Activated CD8-positive, alpha-beta T cell treated with anti-CD3 and anti-CD28 coated beads for 36 hours (primary cell): ENCODE measurements at regions not wholly inside any gene's neighbourhood (a gene's known extent, or its start where the extent isn't known, plus 50 kb on each side); places are given as distances from the start of the nearest gene placed in this dataset.

Experiments
- ATAC-seq: fragments of 200-7000 bp; cut with Tn5 transposase; one replicate; pipeline ENCODE4 v1.10.0; 2021; ENCODE audit warnings: mild to moderate bottlenecking, moderate library complexity
- CTCF ChIA-PET: fragments of 350-600 bp; sonication (Branson Sonifier 250); formaldehyde crosslinking; loops from one replicate; lab custom pipeline; 2021; ENCODE audit warnings: antibody characterized with exemption; lab: Charles Lee
- POLR2A ChIA-PET: fragments of 350-600 bp; sonication (Branson Sonifier 250); formaldehyde crosslinking; loops from one replicate; lab custom pipeline; 2021; ENCODE audit warnings: antibody characterized with exemption; lab: Charles Lee
- DNase-seq: peaks from one replicate; pipeline ENCODE4 v3.0.0-alpha.2; 2020
- H3K27ac Mint-ChIP-seq: one replicate; pipeline ENCODE4 v1.8.0; 2021; ENCODE audit warnings: mild to moderate bottlenecking, mixed read lengths
- H3K27me3 Mint-ChIP-seq: one replicate; pipeline ENCODE4 v1.8.0; 2021; ENCODE audit warnings: mixed read lengths
- H3K36me3 Mint-ChIP-seq: one replicate; pipeline ENCODE4 v1.8.0; 2021; ENCODE audit warnings: low read depth, mixed read lengths
- H3K4me1 Mint-ChIP-seq: one replicate; pipeline ENCODE4 v1.8.0; 2021; ENCODE audit warnings: low read depth, mixed read lengths
- H3K4me3 Mint-ChIP-seq: one replicate; pipeline ENCODE4 v1.8.0; 2021; ENCODE audit warnings: mild to moderate bottlenecking, moderate library complexity, mixed read lengths
- H3K9me3 Mint-ChIP-seq: one replicate; pipeline ENCODE4 v1.8.0; 2021; ENCODE audit warnings: mixed read lengths
- CTCF ChIP-seq: fragments of 200-600 bp; IDR thresholded peaks from one replicate; pipeline ENCODE4 v1.8.0; 2022; ENCODE audit warnings: antibody characterized with exemption, mild to moderate bottlenecking
- intact Hi-C: fragments of 100-400 bp; cut with micrococcal nuclease; formaldehyde crosslinking; loops from one replicate; pipeline ENCODE4 v1.10.0; 2022

- ChIA-PET CTCF (interaction anchor here (0.7 kb wide), 1 partner anchor 20 kb away, joined by 3 read pairs; no protein-coding TSS in a partner anchor), POLR2A (no interaction called here)
- no peak overlapping the region for H3K4me3 Mint-ChIP-seq
- H3K36me3 Mint-ChIP-seq, result no peaks in the 10 kb centered on the region
- no peaks in the 10 kb centered on the region for H3K4me1 Mint-ChIP-seq
- TF ChIP-seq CTCF, result no peak
- DNase-seq, result no peak
- H3K9me3 Mint-ChIP-seq, result no peaks in the 10 kb centered on the region
- no peak for ATAC-seq
- H3K27ac Mint-ChIP-seq, result no peak overlapping the region
- no peaks in the 10 kb centered on the region for H3K27me3 Mint-ChIP-seq
- intact Hi-C loops, result no loop called here
Measured at GRCh38 chr3:174413062-174413912, 445.8 kb upstream of the NAALADL2 start.

- no peak for ATAC-seq
- no peak overlapping the region for H3K4me3 Mint-ChIP-seq
- intact Hi-C loops, result no loop called here
- no peak overlapping the region for H3K27ac Mint-ChIP-seq
- no peaks in the 10 kb centered on the region for H3K27me3 Mint-ChIP-seq
- no peaks in the 10 kb centered on the region for H3K4me1 Mint-ChIP-seq
- CTCF ChIA-PET, result no interaction called here
- POLR2A ChIA-PET, result no interaction called here
- H3K9me3 Mint-ChIP-seq, result no peaks in the 10 kb centered on the region
- TF ChIP-seq CTCF, result no peak
- H3K36me3 Mint-ChIP-seq, result no peaks in the 10 kb centered on the region
- no peak for DNase-seq
Measured at GRCh38 chr3:174414902-174415301, 444.2 kb upstream of the NAALADL2 start.

DNA sequence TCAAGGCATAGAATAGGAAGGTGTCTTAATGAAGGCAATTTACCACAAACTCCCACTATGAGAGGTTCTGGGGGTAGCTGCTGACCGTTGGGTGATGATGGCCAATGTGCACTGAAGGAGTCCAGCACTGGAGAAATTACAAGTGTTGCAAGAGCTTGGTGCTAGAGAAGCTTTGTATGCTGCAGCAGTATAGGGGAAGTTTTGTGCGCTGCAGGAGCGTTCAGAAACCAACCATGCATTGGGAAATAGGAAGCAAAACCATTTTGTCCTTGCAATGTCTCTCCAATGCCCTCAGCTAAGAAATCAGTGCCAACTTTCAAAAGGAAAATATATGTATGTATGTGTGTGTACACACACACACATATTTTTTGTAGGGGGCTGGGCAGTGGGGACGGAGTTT is 441.6 kb upstream of the NAALADL2 start:
- intact Hi-C loops, result no loop called here
- Mint-ChIP-seq H3K36me3 (no peaks in the 10 kb centered on the region), H3K4me1 (no peaks in the 10 kb centered on the region), H3K9me3 (no peaks in the 10 kb centered on the region), H3K27ac (no peak overlapping the region), H3K27me3 (no peaks in the 10 kb centered on the region), H3K4me3 (no peak overlapping the region)
- no peak for DNase-seq
- no peak for TF ChIP-seq CTCF
- no peak for ATAC-seq
- POLR2A ChIA-PET, result no interaction called here
- CTCF ChIA-PET, result interaction anchor here (0.8 kb wide), 1 partner anchor 14 kb away, joined by 3 read pairs; no protein-coding TSS in a partner anchor

DNA sequence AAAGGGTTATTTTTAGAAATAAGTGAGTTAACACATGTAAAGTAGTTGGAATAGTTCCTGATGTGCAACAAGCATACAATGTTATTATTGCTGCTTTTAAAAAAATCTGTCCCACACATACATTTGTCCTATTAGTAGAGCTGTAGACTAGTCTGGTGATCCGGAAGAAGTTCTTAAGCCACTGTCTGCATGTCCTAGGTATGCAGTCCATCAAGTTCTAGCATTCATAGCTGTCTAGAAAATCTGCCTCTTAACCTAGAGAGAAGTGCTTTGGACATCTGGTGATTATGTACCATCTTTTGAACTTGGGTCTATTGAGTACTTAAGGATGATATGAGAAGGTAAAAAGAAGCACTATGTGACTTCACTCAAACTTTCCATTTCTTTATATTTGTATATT is 439.9 kb upstream of the NAALADL2 start:
- H3K27ac Mint-ChIP-seq, result no peak overlapping the region
- ChIA-PET POLR2A (no interaction called here), CTCF (no interaction called here)
- H3K36me3 Mint-ChIP-seq, result no peaks in the 10 kb centered on the region
- no peak overlapping the region for H3K4me3 Mint-ChIP-seq
- H3K4me1 Mint-ChIP-seq, result no peaks in the 10 kb centered on the region
- DNase-seq, result no peak
- TF ChIP-seq CTCF, result no peak
- no peaks in the 10 kb centered on the region for H3K27me3 Mint-ChIP-seq
- intact Hi-C loops, result no loop called here
- H3K9me3 Mint-ChIP-seq, result no peaks in the 10 kb centered on the region
- ATAC-seq, result no peak

- Mint-ChIP-seq H3K4me3 (no peak overlapping the region), H3K36me3 (no peaks in the 10 kb centered on the region), H3K27ac (no peak overlapping the region), H3K9me3 (no peaks in the 10 kb centered on the region), H3K4me1 (no peaks in the 10 kb centered on the region), H3K27me3 (no peaks in the 10 kb centered on the region)
- ATAC-seq (no peak), DNase-seq (no peak)
- POLR2A ChIA-PET, result no interaction called here
- CTCF ChIA-PET, result no interaction called here
- no peak for TF ChIP-seq CTCF
- intact Hi-C loops, result no loop called here
Measured at GRCh38 chr3:174423936-174424335, 435.2 kb upstream of the NAALADL2 start.
